GM21619 (cell line): ENCODE measurements at regions not wholly inside any gene's neighbourhood (a gene's known extent, or its start where the extent isn't known, plus 50 kb on each side); places are given as distances from the start of the nearest gene placed in this dataset.
A peak's percentile ranks its signal among the peaks of the same experiment; 100 is the strongest.

Source experiments
- ATAC-seq: cut with Tn5 transposase; IDR thresholded peaks from one replicate; pipeline ENCODE4 v1.9.1; 2021; ENCODE audit not compliant: unreplicated experiment

DNA sequence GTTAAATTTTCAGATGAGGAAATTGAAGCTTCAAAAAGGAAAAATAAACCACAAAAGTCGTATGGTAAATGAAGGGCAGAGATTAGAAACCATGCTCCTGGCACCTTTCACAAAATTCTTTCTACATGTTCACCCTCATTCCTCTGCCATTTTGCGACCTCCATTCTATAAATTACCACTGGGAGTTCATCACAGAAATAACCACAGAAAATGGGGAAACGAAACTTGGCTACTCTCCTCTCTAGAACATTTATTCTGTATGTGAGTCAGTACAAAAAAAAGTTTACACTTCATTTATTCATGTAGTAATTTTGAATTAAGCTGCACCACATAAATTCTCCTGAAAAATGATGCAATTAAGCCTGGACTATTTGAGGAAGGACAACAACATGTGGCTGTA, 320.9 kb upstream of the C1orf87 start:
- ATAC-seq, result no peak

DNA sequence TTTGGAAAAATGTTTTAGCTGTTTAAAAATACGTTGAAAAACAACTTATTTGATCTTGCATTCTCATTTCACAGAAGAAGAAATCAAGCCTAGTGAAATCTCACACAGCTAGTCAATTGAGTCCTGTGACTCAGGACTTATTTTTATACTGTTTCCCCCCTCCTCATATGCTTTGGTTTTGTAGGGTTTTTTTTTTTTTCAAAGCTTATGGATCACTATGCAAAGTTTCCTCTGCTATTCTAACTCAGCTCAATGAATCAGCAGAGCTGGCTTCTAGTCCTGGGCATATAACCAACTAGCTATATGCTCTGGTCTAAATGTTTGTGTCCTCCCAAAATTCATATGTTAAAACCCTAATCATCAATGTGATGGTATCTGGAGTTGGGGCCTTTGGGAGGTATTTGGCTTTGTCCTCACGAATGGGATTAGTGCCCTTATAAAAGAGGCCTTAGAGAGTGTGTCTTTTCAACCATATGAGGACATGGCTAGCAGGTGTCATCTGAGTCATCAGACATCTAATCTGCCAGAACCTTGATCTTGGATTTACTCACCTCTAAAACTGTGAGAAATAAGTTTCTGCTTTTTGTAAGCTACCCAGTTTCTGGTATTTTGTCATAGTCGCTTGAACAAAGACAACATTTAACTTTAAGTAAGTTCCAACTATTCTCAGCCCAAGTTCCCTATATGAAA, 317.2 kb upstream of the C1orf87 start:
- ATAC-seq, result peak; percentile 74

DNA sequence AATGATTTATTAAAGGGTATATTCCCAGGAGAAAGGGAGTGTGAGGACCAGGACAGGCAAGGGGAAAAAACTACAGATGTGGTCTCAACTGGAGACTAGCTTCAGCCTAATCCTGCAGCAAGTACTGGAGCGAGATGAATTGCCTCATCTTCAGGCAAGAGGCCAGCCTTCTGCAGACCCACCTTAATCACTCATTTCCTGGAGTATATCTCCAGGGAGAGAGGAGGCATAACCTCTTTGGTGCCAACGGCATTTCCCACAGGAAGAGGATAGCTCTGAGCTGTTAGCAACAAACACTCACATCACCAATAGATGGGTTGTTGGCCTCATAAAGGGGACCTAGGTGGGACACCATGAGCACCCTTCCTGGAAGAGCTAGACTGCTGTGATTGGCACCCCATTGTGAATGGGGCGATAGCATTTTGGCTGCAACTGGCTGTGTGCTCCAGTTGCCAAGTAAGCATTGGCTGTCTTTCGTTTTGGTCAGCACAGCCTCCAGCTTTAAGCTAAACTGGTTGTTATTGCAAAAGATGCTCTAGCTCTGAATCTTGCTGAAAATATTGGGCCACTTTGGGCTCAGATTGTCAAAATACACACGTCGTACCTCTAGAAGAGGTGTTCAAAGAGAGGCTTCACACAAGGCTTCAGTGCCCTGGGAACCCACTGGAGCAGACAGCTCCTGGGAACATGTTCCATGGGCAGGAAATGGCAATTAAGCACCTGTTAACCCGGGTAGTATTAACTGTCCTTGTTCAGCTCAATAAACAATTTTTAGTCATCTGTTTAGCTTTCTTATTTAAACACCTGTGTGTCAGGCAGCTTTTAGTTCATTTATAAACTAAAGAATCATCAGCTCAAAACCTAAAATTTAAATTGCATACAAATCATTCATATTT, 314.8 kb upstream of the C1orf87 start:
- ATAC-seq, result no peak

DNA sequence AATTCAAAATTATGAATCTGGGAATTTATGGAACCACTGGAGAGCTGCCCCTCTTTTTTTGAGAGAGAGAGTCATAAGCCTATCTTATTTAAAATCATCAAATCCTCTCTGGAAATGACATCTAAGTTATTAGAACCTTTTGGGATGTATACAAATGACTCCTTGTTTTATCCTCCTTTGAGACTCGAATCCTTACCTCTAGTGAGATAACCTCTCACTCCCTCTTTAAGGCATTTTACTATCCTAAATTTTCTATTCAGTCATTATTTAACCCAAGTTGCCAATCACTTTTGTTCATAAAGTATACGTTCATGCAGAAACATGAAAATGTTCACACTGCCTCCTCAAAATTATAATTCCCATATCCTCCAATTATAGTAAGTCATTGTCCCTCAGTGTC, 313.6 kb upstream of the C1orf87 start:
- ATAC-seq, result no peak

DNA sequence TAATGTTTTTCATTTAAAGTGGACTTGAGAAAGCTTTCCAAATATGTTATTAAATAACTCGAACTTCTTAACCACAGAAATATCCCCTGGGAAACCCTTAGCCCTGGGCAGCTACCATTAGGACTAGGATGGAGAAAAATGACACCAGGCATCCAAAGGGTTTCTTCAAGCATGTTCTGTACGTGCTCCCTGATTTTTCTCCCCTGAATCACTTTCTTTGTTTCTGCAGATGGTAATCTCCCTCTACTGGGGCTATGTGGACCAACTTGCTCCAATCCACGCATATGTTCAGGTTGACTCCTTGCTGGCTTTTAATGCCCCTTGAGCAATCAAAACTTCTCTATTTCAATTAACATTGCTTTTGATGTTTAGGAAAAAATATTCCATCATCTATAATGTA, 312.7 kb upstream of the C1orf87 start:
- ATAC-seq, result no peak

DNA sequence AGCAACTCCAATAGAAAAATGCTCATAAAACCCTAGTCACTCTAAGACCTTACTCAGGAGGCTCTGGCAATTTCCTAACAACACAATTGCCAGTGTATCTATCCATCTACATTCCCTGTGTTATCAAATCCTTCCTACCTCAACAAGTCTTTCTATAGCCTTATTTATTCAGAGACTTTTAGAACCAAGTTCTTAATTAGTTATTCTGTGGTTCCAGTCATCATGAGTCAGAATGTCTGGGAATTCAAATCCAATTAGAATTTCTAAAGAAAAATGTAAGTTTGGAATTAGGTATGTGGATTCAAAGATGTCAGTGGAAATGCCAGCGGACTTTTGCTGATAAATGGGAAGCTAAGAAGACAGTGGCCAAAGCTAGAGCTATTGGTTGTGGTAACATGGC, 302.6 kb upstream of the C1orf87 start:
- no peak for ATAC-seq

DNA sequence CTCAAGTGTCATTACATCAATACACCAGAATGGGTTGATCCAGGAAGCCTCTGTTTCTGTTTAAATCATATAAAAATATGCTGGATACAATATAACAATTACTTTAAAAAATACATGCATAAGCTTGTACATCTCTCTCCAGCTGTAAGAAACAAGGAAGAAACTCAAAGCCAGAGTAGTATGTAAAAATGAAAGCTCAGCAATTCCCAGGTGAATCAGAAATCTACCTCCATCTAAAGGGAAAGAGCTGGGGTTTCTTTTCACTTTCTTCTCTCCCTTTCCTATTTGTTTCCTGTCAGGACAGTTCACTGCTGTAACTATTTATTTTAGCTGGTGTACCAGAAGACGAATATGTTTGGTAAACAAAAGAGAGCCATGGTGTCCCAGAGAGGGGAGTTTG, 301.0 kb upstream of the C1orf87 start:
- ATAC-seq, result no peak

DNA sequence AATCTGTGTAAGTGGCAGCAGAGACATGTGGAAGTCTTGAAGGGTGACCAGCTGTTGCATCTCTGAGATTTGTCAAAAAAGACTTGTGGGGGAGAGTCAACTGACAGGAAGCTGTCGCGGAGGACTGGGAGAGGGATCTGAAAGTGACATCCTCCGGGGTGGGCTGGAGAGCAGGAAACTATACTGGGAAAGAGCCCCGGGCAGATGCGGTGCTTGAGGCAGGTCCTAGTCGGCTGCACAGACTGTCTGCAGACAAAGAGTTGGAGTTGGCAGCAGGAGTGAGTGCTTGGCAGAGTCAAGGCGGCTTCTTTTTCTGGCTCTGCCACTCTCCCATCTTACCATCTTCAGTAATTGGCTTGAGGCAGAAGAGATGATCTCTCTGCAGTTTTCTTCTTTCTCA, 294.0 kb upstream of the C1orf87 start:
- ATAC-seq, result no peak

DNA sequence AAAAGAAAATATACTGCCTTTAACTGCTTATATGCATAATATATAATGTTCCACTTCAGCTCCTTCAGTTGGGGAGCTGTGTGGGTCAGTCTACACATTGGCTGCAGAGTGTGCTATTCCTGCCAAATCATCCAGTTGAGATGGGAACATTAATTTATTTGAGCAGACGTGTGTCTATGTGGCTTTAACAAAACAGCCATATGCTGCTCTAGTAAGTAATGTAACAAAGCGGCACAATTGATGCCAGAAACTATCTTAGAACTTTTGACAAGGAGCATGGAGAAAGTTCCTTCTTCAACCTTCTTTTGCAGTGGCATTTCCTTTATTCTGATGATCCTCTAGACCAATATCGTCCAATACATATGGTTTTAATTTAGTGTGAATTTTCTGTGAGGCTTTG, 285.9 kb upstream of the C1orf87 start:
- ATAC-seq, result no peak

DNA sequence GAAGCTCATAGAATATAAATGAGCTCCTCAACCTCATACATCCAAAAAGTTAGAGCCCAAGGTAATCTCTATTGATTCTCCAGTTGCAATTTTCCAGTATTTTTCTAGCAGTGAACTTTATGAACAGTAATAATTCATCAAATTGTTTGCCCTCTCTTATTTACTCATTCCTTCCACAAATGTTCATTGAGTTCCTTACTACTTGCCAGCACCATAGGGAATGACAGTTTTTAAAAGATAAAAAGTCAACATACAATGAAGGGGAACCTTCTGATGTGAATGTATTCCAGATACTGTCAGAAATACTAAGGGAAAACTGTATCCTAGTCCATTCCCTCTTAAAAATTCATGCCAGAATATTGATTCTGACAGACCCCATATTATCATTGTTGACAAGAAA, 277.0 kb upstream of the C1orf87 start:
- no peak for ATAC-seq

DNA sequence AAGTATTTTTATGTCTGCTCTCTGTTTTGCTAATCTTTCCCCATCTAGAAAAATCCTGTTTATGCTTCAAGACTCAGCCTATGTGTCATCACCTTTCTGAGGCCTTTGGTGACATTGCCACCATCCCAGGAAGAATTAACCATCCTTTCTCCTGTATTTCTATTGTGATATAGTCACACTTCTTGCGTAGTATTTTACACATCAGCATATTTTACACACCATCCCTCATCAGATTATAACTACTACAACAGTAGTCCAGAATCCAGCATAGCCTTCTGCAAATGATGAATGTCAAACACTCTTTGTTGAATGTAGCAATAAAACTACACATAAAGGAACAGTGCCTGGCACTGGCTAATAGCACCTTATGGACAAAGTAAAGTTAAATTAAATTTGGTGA, 275.3 kb upstream of the C1orf87 start:
- ATAC-seq, result no peak

DNA sequence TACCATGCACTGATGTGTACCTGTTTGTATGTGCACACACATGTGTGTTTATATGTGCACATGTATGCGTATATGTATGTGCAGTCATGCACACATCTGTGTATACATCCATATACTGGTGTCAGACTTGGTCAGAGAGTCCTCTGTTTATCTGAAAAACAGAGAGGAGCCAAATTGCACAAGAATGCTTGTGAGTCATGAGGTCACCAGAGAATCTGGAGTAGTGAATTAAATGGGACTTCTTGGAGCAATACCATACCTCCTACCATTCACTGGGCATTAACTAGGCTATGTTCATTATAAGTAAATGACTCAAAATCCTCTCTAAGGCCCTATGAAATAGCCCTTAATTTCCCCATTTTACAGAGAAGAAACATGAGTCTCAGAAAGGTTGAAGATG, 272.1 kb upstream of the C1orf87 start:
- ATAC-seq, result no peak

DNA sequence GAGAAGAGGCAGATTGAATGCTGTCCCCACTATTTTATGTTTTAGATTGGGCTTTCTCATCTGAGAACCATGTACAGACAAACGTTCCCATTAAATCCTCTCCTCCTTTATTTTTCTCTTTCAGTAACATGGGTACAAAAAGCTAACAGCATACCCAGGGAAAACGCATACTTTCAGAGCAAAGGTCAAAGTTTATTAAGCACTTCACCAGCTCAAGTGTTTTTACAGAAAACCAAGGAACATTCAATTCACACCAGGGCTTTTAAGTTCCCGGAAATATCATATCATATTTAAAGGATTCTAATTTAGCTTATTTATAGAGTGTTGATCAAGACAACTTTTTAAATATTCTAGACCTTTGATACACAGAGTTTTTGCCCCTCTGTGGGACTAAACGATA, 271.5 kb upstream of the C1orf87 start:
- ATAC-seq, result no peak

DNA sequence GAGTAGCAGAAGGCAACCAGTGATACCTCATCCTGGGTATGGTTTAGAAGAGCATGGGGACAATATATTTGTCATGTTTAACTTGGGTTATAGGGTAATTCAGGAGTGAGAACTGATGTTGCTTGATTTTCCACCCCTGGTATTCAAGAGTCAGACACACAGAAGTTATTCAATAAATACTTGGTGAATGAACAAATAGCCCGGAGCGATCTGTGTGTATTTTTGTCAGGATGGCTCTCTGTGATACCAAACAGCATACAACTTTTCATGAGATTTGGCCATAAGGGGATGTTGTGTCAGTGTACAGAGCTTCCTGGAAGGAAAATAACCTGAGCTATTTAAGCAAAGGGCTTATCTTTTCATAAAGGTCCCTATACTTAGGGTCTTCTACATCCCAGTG, 270.2 kb upstream of the C1orf87 start:
- no peak for ATAC-seq

DNA sequence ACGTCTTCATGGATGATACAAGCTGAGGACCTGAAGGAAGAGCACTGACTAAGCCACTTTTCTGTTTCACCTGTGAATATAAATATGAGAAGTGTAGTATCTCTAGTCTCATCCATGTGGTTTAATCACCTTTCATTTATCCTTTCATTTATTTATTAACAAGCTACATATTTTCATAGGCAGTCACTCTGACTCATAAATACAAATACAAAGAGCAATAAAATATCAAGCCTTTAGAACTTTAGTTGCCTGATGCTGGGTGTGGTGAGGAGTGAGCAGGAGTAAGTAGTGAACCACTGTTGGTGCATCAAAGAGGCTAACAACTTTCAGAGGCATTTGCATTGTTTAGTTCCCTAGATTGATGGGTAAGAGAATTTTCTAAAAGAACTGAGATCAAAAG, 269.0 kb upstream of the C1orf87 start:
- no peak for ATAC-seq

DNA sequence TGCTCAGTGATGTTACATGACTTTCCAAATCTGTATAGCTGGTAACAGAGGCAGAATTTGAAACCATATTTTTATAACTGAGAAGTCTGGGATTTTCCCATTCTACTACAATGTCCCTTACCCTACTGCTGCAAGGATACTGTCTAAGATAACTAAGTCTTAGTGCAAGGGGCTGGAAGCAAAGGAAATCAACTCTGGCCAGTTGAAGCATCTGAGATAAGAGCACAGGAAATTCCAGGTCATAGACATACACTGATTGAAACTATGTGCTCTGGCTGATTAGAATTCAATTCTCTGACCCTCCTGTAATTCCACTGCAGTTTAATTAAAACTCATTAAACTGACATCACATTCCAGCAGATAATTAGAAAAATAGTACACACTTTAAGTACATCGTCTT, 267.7 kb upstream of the C1orf87 start:
- no peak for ATAC-seq

DNA sequence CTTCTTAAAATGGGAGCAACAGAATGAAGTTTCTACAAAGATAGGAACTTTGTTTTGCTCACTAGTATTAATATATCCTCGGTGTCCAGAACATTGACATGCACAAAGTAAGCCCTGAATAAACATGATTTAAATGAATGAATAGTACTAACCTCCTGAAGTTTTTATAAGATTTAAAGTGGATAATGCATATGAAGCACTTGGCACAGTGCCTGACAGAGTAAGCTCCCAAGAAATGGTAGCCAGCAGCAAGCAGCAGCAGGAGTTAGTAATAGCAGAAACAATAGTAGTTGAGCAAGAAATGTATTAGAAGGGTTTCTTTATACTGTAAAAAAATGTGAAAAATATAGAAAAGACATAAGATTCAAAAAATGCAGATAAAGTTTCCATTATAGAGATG, 258.1 kb upstream of the C1orf87 start:
- ATAC-seq, result no peak

DNA sequence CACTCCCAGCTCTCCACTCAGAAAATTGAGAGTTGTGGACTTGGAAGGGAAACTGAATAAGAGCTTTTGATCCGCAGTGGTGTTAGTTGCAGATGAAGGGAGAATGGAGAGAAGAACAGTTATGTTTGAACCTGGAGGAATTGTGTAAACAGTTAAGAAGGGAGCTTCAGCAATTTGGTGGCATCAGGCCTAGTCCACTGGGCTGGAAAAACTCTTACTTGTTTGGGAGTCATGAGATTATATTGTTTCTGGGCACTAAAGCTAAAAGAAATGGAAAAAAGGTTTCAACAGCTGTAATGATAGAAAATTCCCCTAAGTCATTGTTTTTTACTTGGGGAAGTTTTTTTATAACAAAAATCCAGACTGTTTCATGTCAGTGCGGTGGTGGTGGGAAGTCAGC, 256.1 kb upstream of the C1orf87 start:
- no peak for ATAC-seq

DNA sequence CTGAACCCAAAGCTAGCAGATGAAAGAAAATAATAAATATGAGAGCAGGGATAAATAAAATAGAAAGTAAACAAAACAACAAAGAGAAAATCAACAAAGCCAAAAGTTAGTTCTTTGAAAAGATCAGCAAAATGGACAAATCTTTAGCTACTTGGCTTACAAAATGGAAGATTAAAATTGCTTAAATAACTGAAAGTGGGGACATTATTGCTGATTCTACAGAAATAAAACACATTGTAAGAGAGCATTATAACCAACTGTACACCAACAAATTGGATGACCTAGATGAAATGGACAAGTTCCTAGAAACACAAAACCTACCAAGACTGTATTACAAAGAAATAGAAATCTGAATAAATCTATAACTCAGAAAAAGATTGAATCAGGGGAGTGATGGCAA, 238.3 kb upstream of the C1orf87 start:
- no peak for ATAC-seq

DNA sequence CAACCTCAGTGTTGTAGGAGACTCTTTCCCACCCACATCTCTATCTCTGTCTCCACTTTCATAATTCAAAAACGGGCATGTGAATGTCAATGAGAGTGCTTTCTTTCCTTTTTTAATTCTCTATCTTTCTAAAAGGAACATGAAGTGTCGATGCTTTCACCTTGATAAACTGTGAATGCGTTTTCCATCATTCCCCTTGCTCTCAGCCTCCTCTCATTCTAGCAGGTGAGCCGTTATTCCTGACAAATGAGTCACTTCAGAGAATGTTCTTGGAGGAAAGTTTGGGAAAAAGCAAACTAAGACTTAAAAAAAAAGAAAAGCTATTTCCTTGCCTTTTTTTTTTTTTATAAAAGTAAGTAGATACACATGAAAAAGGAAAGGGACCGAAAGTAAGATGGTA, 226.0 kb upstream of the C1orf87 start:
- ATAC-seq, result no peak

DNA sequence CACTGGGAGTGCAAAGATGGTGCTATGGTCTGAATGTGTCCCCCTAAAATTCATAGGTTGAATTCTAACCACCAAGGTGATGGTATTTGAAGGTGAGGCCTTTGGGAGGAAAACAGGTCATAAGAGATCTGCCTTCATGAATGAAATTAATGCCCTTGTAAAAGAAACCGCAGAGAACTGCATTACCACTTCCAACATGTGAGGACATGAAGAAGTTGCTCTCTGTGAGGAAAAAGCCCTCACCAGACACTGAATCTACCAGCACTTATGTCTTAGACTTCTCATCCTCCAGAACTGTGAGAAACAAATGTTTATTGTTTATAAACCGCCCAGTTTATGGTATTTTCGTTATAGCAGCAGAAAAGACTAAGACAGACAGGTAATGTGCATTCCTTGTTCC, 224.7 kb upstream of the C1orf87 start:
- ATAC-seq, result no peak

DNA sequence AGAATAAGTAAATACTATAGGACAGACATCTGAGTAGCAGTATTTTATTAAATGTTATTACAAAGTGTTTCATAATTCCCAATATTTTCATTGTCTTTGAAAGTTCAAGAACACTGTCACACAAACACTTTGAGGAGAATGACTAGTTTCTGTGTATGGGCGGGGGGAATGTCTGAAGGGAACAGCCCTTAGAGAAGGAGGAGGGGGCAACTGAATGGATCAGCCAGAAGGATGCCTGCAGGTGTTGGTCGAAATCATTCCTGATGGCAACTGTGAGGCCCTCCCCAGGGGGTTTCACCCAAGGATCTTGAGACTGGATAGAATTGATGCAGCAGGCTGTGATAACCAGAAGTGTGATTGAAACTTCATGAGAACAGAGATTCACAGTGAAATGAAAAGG, 223.2 kb upstream of the C1orf87 start:
- ATAC-seq, result no peak

DNA sequence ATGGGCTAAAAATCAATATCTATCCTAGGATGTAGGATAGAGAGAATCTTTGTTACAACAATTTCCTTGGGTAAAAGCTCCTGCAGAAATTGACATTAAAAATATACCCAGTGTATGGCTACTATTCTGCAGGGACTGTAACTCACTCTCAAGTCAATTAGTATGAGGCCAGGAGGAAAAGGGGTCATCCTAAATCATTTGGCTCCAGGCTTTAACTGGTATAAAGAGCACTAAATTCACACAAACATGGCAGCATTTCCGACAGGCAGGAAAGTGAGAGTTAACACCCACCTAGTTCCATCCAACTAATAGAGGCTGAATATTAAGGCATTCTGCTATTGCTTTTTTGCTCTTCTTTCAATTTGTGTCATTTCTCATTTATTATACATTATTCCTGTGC, 218.6 kb upstream of the C1orf87 start:
- no peak for ATAC-seq
